HG02678 (cell line): ENCODE measurements at regions not wholly inside any gene's neighbourhood (a gene's known extent, or its start where the extent isn't known, plus 50 kb on each side); places are given as distances from the start of the nearest gene placed in this dataset.
"Not testable (repeated sequence)": the region's sequence is repeated elsewhere in the genome, so short reads cannot be mapped to it uniquely, and the experiment has no call there.

Experiments used
- ATAC-seq: cut with Tn5 transposase; IDR thresholded peaks from one replicate; pipeline ENCODE4 v1.9.1; 2021; ENCODE audit warnings: mild to moderate bottlenecking, moderate library complexity; ENCODE audit not compliant: unreplicated experiment

GRCh38 chr10:23540401-23541030 is 101.6 kb downstream of the OTUD1 start:
- no peak for ATAC-seq

GRCh38 chr10:23543691-23544380 is 105.0 kb downstream of the OTUD1 start:
- no peak for ATAC-seq

GRCh38 chr10:23545866-23546265 is 107.0 kb downstream of the OTUD1 start:
- ATAC-seq: not testable (repeated sequence)

GRCh38 chr10:23556727-23557440 is 118.0 kb downstream of the OTUD1 start:
- no peak for ATAC-seq

- no peak for ATAC-seq
Observed at GRCh38 chr10:23557777-23558176, 118.9 kb downstream of the OTUD1 start.

- ATAC-seq: no peak
Observed at GRCh38 chr10:23558361-23558799, 119.5 kb downstream of the OTUD1 start.

GRCh38 chr10:23568996-23569395 is 130.1 kb downstream of the OTUD1 start:
- no peak for ATAC-seq

GRCh38 chr10:23571884-23572283 is 133.0 kb downstream of the OTUD1 start:
- no peak for ATAC-seq

- ATAC-seq: no peak
Observed at GRCh38 chr10:23581906-23582450, 143.1 kb downstream of the OTUD1 start.

GRCh38 chr10:23584396-23584795 is 145.5 kb downstream of the OTUD1 start:
- ATAC-seq: no peak

GRCh38 chr10:23585186-23585585 is 146.3 kb downstream of the OTUD1 start:
- ATAC-seq: no peak

- no peak for ATAC-seq
Observed at GRCh38 chr10:23585666-23586065, 146.8 kb downstream of the OTUD1 start.

GRCh38 chr10:23595278-23595677 is 156.4 kb downstream of the OTUD1 start:
- not testable (repeated sequence) for ATAC-seq

GRCh38 chr10:23604613-23605012 is 165.7 kb downstream of the OTUD1 start:
- no peak for ATAC-seq

- no peak for ATAC-seq
Observed at GRCh38 chr10:23606456-23606855, 167.6 kb downstream of the OTUD1 start.

- no peak for ATAC-seq
Observed at GRCh38 chr10:23608926-23609325, 170.1 kb downstream of the OTUD1 start.

- no peak for ATAC-seq
Observed at GRCh38 chr10:23610626-23611307, 171.9 kb downstream of the OTUD1 start.

GRCh38 chr10:23611308-23612029 is 172.6 kb downstream of the OTUD1 start:
- no peak for ATAC-seq

GRCh38 chr10:23613900-23614299 is 175.0 kb downstream of the OTUD1 start:
- peak; percentile 56 for ATAC-seq

- ATAC-seq: peak; percentile 42
Observed at GRCh38 chr10:23614483-23614882, 175.6 kb downstream of the OTUD1 start.
